Kidney epithelial cell (primary cell): ENCODE measurements at regions not wholly inside any gene's neighbourhood (a gene's known extent, or its start where the extent isn't known, plus 50 kb on each side); places are given as distances from the start of the nearest gene placed in this dataset.
"Not testable (repeated sequence)": the region's sequence is repeated elsewhere in the genome, so short reads cannot be mapped to it uniquely, and the experiment has no call there.

Source experiments
- DNase-seq: peaks from one replicate; pipeline ENCODE4 v3.0.0-alpha.2; 2010; ENCODE audit warnings: low read depth
- H3K27me3 ChIP-seq: 2 replicates; pipeline ENCODE4 v1.6.0; 2011; ENCODE audit warnings: low read length; ENCODE audit not compliant: control insufficient read depth, insufficient read depth
- H3K36me3 ChIP-seq: 2 replicates; pipeline ENCODE4 v1.5.1; 2011; ENCODE audit warnings: low read length; ENCODE audit not compliant: control insufficient read depth, insufficient read depth
- H3K4me3 ChIP-seq: 2 replicates; pipeline ENCODE4 v1.5.1; 2011; ENCODE audit warnings: low read depth, mild to moderate bottlenecking, control low read depth, low read length
- CTCF ChIP-seq: IDR thresholded peaks from 2 replicates; pipeline ENCODE4 v1.5.1; 2011; ENCODE audit warnings: mild to moderate bottlenecking, moderate library complexity, low read length, control low read depth, inconsistent platforms; ENCODE audit not compliant: insufficient read depth, poor library complexity, severe bottlenecking

GRCh38 chr11:41720761-41721160 lies 261.3 kb upstream of the LRRC4C start:
- H3K27me3 ChIP-seq = no peaks in the 10 kb centered on the region
- no peak for DNase-seq
- TF ChIP-seq CTCF = no peak
- H3K36me3 ChIP-seq = no peaks in the 10 kb centered on the region
- no peak overlapping the region for H3K4me3 ChIP-seq

GRCh38 chr11:41728161-41728560 lies 268.7 kb upstream of the LRRC4C start:
- not testable (repeated sequence) for H3K27me3 ChIP-seq, H3K36me3 ChIP-seq, DNase-seq, H3K4me3 ChIP-seq

GRCh38 chr11:41775296-41775695 lies 315.8 kb upstream of the LRRC4C start:
- H3K27me3 ChIP-seq = no peaks in the 10 kb centered on the region
- TF ChIP-seq CTCF = no peak
- H3K4me3 ChIP-seq = no peak overlapping the region
- no peaks in the 10 kb centered on the region for H3K36me3 ChIP-seq
- no peak for DNase-seq

GRCh38 chr11:41779401-41779960 lies 320.0 kb upstream of the LRRC4C start:
- DNase-seq = no peak
- H3K27me3 ChIP-seq = no peaks in the 10 kb centered on the region
- no peak for TF ChIP-seq CTCF
- no peaks in the 10 kb centered on the region for H3K36me3 ChIP-seq
- H3K4me3 ChIP-seq = no peak overlapping the region

GRCh38 chr11:41781441-41781840 lies 322.0 kb upstream of the LRRC4C start:
- Histone ChIP-seq H3K36me3 (no peaks in the 10 kb centered on the region), H3K27me3 (no peaks in the 10 kb centered on the region), H3K4me3 (no peak overlapping the region)
- no peak for TF ChIP-seq CTCF
- DNase-seq = no peak

GRCh38 chr11:41784513-41785335 lies 325.3 kb upstream of the LRRC4C start:
- Histone ChIP-seq H3K36me3 (no peaks in the 10 kb centered on the region), H3K4me3 (no peak overlapping the region), H3K27me3 (no peaks in the 10 kb centered on the region)
- TF ChIP-seq CTCF = no peak
- peak; percentile 78 for DNase-seq
